GM23338 (cell line): ENCODE measurements at regions not wholly inside any gene's neighbourhood (a gene's known extent, or its start where the extent isn't known, plus 50 kb on each side); places are given as distances from the start of the nearest gene placed in this dataset.

Experiments
- ATAC-seq: fragments of 200-7000 bp; cut with Tn5 transposase; 3 replicates; pipeline ENCODE4 v1.9.1; 2020
- DNase-seq: peaks from one replicate; pipeline ENCODE4 v3.0.0-alpha.2; 2015; ENCODE audit warnings: low spot score
- H2AFZ ChIP-seq: fragments of 200-600 bp; sonication (generic); 2 replicates; pipeline ENCODE4 v1.8.0; 2016; ENCODE audit warnings: antibody characterized with exemption, mild to moderate bottlenecking, moderate library complexity
- H3F3A ChIP-seq: fragments of 200-600 bp; sonication (generic); replicated peaks from 2 replicates; pipeline ENCODE4 v1.8.0; 2017; ENCODE audit warnings: antibody characterized with exemption, mixed run types, low read depth
- H3K27ac ChIP-seq: fragments of 200-600 bp; sonication (generic); 2 replicates; pipeline ENCODE4 v1.6.1; 2016; ENCODE audit warnings: low read depth
- H3K27me3 ChIP-seq: fragments of 200-600 bp; sonication (generic); 2 replicates; pipeline ENCODE4 v1.8.0; 2016; ENCODE audit warnings: mild to moderate bottlenecking, mixed run types, moderate library complexity; ENCODE audit not compliant: insufficient read depth
- H3K36me3 ChIP-seq: fragments of 200-600 bp; sonication (generic); 2 replicates; pipeline ENCODE4 v1.8.0; 2016; ENCODE audit warnings: mild to moderate bottlenecking; ENCODE audit not compliant: insufficient read depth
- H3K4me1 ChIP-seq: fragments of 200-600 bp; sonication (generic); 2 replicates; pipeline ENCODE4 v1.8.0; 2016; ENCODE audit warnings: mild to moderate bottlenecking, moderate library complexity; ENCODE audit not compliant: insufficient read depth
- H3K4me2 ChIP-seq: fragments of 200-600 bp; sonication (generic); 2 replicates; pipeline ENCODE4 v1.7.1; 2017; ENCODE audit warnings: mixed run types
- H3K4me3 ChIP-seq: fragments of 200-600 bp; sonication (generic); 2 replicates; pipeline ENCODE4 v1.6.1; 2016; ENCODE audit warnings: mixed run types
- H3K79me2 ChIP-seq: fragments of 200-600 bp; sonication (generic); replicated peaks from 2 replicates; pipeline ENCODE4 v1.8.0; 2017; ENCODE audit warnings: mild to moderate bottlenecking; ENCODE audit not compliant: insufficient read depth
- H3K9me2 ChIP-seq: fragments of 200-600 bp; sonication (generic); 2 replicates; pipeline ENCODE4 v1.8.0; 2017; ENCODE audit not compliant: insufficient read depth
- H4K20me1 ChIP-seq: fragments of 200-600 bp; sonication (generic); replicated peaks from 2 replicates; pipeline ENCODE4 v1.8.0; 2017; ENCODE audit warnings: mild to moderate bottlenecking; ENCODE audit not compliant: insufficient read depth
- H3K27ac Mint-ChIP-seq: 2 replicates; pipeline ENCODE4 v1.8.0; 2020; ENCODE audit warnings: inconsistent platforms, mild to moderate bottlenecking, moderate library complexity, mixed read lengths
- H3K27me3 Mint-ChIP-seq: 3 replicates; pipeline ENCODE4 v1.8.0; 2022; ENCODE audit warnings: low read depth, mild to moderate bottlenecking, moderate library complexity, mixed read lengths, inconsistent platforms; ENCODE audit not compliant: insufficient read depth, poor library complexity
- H3K36me3 Mint-ChIP-seq: 3 replicates; pipeline ENCODE4 v1.8.0; 2021; ENCODE audit warnings: low read depth, mild to moderate bottlenecking, inconsistent platforms, moderate library complexity, mixed read lengths
- H3K4me1 Mint-ChIP-seq: 3 replicates; pipeline ENCODE4 v1.8.0; 2020; ENCODE audit warnings: mild to moderate bottlenecking, inconsistent platforms, mixed read lengths
- H3K4me3 Mint-ChIP-seq: 3 replicates; pipeline ENCODE4 v1.8.0; 2021; ENCODE audit warnings: moderate library complexity, mild to moderate bottlenecking, inconsistent platforms, mixed read lengths
- H3K9me3 Mint-ChIP-seq: 3 replicates; pipeline ENCODE4 v1.8.0; 2020; ENCODE audit warnings: moderate library complexity, mild to moderate bottlenecking, inconsistent platforms, mixed read lengths
- CREB1 ChIP-seq: fragments of 250-450 bp; sonication (Bioruptor Pico); IDR thresholded peaks from 2 replicates; pipeline ENCODE4 v1.5.0; 2020; ENCODE audit warnings: low read depth, mild to moderate bottlenecking, moderate library complexity
- JUNB ChIP-seq: IDR thresholded peaks from one replicate; pipeline ENCODE4 v1.6.1; 2016; ENCODE audit warnings: antibody characterized with exemption; ENCODE audit not compliant: unreplicated experiment
- STAT1 ChIP-seq: IDR thresholded peaks from one replicate; pipeline ENCODE4 v1.6.1; 2016; ENCODE audit warnings: antibody characterized with exemption; ENCODE audit not compliant: unreplicated experiment
- TF ChIP-seq, protein P1 (sequence below): fragments of 250-450 bp; sonication (Bioruptor Pico); IDR thresholded peaks from 2 replicates; pipeline ENCODE4 v1.5.0; 2020; ENCODE audit warnings: mild to moderate bottlenecking, moderate library complexity
- TF ChIP-seq, protein P2 (sequence below): IDR thresholded peaks from one replicate; pipeline ENCODE4 v1.6.1; 2018; ENCODE audit warnings: antibody characterized with exemption; ENCODE audit not compliant: unreplicated experiment

DNA sequence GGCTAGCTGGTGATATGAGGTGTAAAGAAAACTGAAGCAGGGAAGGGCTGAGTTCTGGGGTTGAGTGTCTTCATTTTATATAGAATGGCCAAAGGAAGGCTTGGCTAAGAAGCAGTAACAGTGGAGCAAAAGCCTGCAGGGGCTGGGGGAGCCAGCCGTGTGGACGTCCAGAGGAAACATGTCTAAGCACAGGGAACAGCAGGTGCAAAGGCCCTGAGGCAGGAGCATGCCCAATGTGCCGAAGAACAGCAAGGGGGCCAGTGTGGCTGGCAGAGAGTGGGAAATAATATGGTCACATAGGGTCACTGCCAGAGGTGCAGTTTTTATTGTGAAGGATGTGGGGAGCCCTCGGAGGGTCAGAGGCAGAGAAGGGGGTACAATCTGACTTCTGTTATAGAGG lies 60.5 kb upstream of the KCNG1 start:
- Mint-ChIP-seq H3K27ac (no peak overlapping the region), H3K4me1 (peaks cover 15% of the 10 kb centered on the region), H3K4me3 (no peak overlapping the region), H3K36me3 (no peaks in the 10 kb centered on the region), H3K27me3 (peaks cover 5% of the 10 kb centered on the region), H3K9me3 (no peaks in the 10 kb centered on the region; the same call in 2 of the 3 replicates)
- ATAC-seq (no peak), DNase-seq (no peak)
- no peak overlapping the region for H3K4me2 ChIP-seq
- no peak overlapping the region; the same call in 1 of the 2 replicates for H2AFZ ChIP-seq
- no peaks in the 10 kb centered on the region for H3K9me2 ChIP-seq
- TF ChIP-seq JUNB = no peak
- no peak for TF ChIP-seq STAT1
- TF ChIP-seq, protein P1, sequence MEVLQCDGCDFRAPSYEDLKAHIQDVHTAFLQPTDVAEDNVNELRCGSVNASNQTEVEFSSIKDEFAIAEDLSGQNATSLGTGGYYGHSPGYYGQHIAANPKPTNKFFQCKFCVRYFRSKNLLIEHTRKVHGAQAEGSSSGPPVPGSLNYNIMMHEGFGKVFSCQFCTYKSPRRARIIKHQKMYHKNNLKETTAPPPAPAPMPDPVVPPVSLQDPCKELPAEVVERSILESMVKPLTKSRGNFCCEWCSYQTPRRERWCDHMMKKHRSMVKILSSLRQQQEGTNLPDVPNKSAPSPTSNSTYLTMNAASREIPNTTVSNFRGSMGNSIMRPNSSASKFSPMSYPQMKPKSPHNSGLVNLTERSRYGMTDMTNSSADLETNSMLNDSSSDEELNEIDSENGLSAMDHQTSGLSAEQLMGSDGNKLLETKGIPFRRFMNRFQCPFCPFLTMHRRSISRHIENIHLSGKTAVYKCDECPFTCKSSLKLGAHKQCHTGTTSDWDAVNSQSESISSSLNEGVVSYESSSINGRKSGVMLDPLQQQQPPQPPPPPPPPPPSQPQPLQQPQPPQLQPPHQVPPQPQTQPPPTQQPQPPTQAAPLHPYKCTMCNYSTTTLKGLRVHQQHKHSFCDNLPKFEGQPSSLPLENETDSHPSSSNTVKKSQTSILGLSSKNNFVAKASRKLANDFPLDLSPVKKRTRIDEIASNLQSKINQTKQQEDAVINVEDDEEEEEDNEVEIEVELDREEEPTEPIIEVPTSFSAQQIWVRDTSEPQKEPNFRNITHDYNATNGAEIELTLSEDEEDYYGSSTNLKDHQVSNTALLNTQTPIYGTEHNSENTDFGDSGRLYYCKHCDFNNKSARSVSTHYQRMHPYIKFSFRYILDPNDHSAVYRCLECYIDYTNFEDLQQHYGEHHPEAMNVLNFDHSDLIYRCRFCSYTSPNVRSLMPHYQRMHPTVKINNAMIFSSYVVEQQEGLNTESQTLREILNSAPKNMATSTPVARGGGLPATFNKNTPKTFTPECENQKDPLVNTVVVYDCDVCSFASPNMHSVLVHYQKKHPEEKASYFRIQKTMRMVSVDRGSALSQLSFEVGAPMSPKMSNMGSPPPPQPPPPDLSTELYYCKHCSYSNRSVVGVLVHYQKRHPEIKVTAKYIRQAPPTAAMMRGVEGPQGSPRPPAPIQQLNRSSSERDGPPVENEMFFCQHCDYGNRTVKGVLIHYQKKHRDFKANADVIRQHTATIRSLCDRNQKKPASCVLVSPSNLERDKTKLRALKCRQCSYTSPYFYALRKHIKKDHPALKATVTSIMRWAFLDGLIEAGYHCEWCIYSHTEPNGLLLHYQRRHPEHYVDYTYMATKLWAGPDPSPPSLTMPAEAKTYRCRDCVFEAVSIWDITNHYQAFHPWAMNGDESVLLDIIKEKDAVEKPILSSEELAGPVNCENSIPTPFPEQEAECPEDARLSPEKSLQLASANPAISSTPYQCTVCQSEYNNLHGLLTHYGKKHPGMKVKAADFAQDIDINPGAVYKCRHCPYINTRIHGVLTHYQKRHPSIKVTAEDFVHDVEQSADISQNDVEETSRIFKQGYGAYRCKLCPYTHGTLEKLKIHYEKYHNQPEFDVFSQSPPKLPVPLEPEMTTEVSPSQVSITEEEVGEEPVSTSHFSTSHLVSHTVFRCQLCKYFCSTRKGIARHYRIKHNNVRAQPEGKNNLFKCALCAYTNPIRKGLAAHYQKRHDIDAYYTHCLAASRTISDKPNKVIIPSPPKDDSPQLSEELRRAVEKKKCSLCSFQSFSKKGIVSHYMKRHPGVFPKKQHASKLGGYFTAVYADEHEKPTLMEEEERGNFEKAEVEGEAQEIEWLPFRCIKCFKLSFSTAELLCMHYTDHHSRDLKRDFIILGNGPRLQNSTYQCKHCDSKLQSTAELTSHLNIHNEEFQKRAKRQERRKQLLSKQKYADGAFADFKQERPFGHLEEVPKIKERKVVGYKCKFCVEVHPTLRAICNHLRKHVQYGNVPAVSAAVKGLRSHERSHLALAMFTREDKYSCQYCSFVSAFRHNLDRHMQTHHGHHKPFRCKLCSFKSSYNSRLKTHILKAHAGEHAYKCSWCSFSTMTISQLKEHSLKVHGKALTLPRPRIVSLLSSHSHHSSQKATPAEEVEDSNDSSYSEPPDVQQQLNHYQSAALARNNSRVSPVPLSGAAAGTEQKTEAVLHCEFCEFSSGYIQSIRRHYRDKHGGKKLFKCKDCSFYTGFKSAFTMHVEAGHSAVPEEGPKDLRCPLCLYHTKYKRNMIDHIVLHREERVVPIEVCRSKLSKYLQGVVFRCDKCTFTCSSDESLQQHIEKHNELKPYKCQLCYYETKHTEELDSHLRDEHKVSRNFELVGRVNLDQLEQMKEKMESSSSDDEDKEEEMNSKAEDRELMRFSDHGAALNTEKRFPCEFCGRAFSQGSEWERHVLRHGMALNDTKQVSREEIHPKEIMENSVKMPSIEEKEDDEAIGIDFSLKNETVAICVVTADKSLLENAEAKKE (CRISPR knock-in tag) = no peak
- TF ChIP-seq, protein P2, sequence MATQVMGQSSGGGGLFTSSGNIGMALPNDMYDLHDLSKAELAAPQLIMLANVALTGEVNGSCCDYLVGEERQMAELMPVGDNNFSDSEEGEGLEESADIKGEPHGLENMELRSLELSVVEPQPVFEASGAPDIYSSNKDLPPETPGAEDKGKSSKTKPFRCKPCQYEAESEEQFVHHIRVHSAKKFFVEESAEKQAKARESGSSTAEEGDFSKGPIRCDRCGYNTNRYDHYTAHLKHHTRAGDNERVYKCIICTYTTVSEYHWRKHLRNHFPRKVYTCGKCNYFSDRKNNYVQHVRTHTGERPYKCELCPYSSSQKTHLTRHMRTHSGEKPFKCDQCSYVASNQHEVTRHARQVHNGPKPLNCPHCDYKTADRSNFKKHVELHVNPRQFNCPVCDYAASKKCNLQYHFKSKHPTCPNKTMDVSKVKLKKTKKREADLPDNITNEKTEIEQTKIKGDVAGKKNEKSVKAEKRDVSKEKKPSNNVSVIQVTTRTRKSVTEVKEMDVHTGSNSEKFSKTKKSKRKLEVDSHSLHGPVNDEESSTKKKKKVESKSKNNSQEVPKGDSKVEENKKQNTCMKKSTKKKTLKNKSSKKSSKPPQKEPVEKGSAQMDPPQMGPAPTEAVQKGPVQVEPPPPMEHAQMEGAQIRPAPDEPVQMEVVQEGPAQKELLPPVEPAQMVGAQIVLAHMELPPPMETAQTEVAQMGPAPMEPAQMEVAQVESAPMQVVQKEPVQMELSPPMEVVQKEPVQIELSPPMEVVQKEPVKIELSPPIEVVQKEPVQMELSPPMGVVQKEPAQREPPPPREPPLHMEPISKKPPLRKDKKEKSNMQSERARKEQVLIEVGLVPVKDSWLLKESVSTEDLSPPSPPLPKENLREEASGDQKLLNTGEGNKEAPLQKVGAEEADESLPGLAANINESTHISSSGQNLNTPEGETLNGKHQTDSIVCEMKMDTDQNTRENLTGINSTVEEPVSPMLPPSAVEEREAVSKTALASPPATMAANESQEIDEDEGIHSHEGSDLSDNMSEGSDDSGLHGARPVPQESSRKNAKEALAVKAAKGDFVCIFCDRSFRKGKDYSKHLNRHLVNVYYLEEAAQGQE = no peak
- TF ChIP-seq CREB1 = no peak
- no peaks in the 10 kb centered on the region for H4K20me1 ChIP-seq
- H3K27me3 ChIP-seq = no peaks in the 10 kb centered on the region
- 0 out of 2 replicates have a peak, but pooled peaks cover 5% of the 10 kb centered on the region for H3K4me1 ChIP-seq
- no peak overlapping the region for H3K27ac ChIP-seq
- H3K36me3 ChIP-seq = no peaks in the 10 kb centered on the region
- H3F3A ChIP-seq = no peaks in the 10 kb centered on the region
- H3K79me2 ChIP-seq = no peaks in the 10 kb centered on the region
- no peak overlapping the region for H3K4me3 ChIP-seq
